GM21576 (cell line): ENCODE measurements at regions not wholly inside any gene's neighbourhood (a gene's known extent, or its start where the extent isn't known, plus 50 kb on each side); places are given as distances from the start of the nearest gene placed in this dataset.
"Not testable (repeated sequence)": the region's sequence is repeated elsewhere in the genome, so short reads cannot be mapped to it uniquely, and the experiment has no call there.

Experiments used
- ATAC-seq: cut with Tn5 transposase; IDR thresholded peaks from one replicate; pipeline ENCODE4 v1.9.1; 2021; ENCODE audit warnings: mild to moderate bottlenecking, moderate library complexity; ENCODE audit not compliant: unreplicated experiment

DNA sequence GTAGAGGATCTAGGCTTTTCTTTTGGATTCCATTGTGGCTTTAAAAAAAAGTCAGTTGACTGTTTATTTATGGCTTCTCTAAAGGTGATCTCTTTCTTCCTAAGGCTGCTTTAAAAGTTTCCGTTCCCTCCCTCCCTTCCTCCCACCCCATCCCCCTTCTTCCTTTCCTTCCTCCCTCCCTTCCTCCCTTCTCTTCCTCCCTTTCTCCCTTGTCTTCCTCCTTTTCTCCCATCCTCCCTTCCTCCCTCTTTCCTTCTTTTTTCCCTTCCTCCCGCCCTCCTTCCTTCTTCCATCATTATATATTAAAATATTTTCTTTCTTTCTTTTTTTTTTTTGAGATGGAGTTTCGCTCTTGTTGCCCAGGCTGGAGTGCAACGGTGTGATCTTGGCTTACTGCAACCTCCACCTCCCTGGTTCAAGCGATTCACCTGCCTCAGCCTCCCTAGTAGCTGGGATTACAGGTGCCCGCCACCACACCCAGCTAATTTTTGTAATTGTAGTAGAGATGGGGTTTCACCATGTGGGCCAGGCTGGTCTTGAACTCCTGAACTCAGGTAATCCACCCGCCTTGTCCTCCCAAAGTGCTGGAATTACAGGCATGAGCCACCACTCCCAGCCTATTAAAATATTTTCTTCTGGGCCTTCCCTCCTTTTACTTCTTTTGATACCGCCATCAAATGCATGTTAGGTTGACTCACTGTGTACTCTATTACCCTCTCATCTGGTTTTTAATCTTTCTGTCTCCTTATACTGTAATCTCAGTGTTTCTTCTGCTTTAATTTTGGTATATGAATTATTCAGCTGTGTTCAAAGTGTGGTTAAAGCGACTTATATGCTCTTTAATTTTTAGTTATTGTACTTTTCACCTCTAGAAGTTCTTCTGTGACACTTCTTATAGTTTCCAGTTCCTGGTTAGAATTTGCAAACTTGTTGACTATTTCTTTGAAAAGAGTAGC is 59.2 kb upstream of the ATP5PO start:
- no peak for ATAC-seq

DNA sequence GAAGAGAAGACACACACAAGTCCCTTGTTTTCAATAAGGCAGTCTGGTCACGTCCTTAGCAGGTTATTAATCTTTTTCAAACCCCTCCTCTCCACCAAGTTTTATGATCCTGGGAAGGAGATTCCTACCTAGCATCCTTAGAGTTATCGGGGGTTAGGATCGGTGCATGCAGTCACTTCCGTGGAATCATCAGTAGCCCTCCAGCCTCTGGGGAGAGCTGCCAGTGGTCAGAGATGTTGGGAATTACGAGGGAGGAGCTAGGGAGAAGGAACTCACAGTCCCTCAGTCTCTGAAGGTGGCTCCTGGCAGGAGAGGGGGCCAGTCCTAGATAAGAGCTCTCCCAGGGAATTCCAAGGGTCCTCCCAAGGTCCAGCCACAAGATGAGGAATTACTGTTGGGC is 57.7 kb upstream of the ATP5PO start:
- no peak for ATAC-seq

GRCh38 chr21:33972539-33972938 is 56.9 kb upstream of the ATP5PO start:
- ATAC-seq, result no peak

DNA sequence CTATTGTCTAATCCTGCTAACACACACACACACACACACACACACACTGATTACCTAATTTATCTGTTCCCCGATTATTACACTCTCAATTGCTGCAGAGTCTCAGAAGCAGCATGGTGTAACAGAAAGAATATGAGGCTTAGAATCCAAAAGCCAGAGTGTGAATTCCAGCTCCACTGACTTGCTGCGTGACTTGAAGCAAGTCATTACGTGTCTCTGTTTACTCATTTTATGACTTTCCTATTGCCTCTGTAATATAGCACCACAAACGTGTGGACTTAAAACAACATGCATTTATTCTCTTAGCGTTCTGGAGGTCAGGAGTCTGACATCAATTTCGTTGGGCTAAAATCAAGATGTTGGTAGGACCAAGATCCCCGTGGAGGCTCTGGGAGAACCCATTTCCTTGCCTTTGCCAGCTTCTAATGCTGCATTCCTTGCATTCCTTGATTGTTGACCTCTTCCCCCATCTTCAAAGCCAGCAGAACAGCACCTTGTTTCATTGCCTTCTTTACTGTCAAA is 55.9 kb upstream of the ATP5PO start:
- ATAC-seq, result no peak

DNA sequence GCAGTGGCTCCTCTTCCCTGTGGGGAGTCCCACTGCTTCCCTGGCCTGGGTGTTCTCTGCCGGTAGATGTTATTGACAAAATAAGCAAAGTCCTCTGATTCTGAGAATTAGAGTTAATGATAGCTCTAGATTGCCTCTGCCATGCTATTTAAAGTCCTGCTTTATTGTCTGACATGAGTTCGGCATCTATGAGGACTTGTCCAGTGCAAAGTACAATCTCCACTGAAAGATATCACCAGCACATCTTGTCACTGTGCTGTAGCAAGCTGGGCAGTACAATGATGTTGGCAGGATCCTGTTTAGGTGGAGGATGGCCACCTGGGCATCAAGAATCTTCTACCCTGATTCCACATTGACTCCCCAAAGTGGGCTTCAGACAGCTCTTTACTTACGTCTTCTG is 54.0 kb upstream of the ATP5PO start:
- ATAC-seq, result no peak

DNA sequence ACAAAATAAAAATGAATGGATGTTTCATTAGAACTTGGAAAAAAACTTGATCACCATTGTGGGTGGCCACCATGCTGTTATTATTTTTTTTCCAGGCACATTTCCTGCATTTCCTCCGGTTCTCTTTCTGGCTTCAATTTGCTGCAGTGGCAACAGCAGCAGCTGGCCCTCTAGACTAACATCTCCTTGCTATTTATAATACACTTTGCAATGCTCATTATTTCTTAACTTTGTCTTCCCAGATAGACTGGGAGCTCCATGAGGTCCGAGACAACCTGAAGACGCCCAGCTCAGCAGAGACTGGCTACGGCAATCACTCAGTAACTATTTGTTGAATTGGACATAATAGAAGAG is 53.4 kb upstream of the ATP5PO start:
- ATAC-seq, result no peak

DNA sequence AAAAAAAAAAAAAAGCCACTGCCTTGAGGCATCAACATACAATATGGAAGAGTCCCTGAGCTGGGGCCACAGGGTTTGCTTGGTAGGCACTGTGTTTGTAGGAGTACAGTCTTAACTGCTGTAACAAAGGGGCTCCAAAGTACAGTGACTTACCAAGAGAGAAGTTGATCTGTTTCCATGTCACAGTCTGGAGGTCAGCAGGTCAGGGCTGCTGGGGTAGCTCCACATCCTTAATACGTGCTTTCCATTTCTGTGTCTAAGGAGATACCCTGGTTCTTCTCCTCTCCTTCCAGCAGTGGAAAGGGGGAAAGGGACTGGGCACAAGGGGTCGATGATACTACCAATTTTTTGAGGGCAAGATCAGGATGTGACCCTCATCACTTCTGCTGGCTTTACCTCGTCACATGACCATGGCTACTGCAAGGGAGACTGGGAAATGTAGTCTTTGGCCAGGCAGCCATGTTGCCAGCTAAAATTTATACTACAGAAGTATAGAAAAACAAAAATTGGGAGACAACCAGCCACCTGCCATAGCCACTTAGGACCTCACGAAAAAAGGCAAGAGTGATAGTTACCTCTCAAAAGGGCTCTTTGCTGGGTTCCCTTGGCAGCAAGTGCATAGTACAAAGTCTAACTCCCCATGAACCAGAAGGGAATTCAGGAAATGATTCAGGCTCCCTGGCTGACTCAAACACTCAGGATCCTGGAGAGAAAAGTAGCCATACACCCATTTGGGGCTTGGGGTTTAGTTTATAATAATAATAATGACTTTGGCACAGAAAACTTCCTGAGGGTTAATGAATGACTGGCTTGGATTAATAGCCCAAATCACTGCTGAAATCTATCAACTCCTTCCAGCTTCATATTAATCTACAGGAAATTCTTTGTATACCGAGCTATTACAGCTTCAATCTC is 52.7 kb upstream of the ATP5PO start:
- no peak for ATAC-seq

- no peak for ATAC-seq
Observed at GRCh38 chr21:33967086-33967571, 51.5 kb upstream of the ATP5PO start.

GRCh38 chr21:33966324-33966949 is 50.8 kb upstream of the ATP5PO start:
- no peak for ATAC-seq

DNA sequence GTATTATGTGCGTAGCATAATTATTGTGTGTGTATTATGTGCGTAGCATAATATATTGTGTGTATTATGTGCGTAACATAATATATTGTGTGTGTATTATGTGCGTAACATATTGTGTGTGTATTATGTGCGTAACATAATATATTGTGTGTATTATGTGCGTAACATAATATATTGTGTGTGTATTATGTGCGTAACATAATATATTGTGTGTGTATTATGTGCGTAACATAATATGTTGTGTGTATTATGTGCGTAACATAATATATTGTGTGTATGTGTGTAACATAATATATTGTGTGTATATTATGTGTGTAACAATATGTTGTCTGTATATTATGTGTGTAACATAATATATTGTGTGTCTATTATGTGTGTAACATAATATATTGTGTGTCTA is 50.1 kb upstream of the ATP5PO start:
- not testable (repeated sequence) for ATAC-seq
